Activated B cell treated with CpG ODN at 0.5 μM for 24 hours (primary cell): ENCODE measurements at regions not wholly inside any gene's neighbourhood (a gene's known extent, or its start where the extent isn't known, plus 50 kb on each side); places are given as distances from the start of the nearest gene placed in this dataset.

Experiments used
- ATAC-seq: fragments of 200-7000 bp; cut with Tn5 transposase; one replicate; pipeline ENCODE4 v1.10.0; 2021; ENCODE audit warnings: low read depth, mild to moderate bottlenecking, moderate library complexity
- CTCF ChIA-PET: fragments of 350-600 bp; sonication (Branson Sonifier 250); formaldehyde crosslinking; loops from one replicate; lab custom pipeline; 2021; ENCODE audit warnings: antibody characterized with exemption; lab: Charles Lee
- POLR2A ChIA-PET: fragments of 350-600 bp; sonication (Branson Sonifier 250); formaldehyde crosslinking; loops from one replicate; lab custom pipeline; 2021; ENCODE audit warnings: antibody characterized with exemption; lab: Charles Lee
- DNase-seq: peaks from one replicate; pipeline ENCODE4 v3.0.0; 2022
- H3K27ac Mint-ChIP-seq: one replicate; pipeline ENCODE4 v1.8.0; 2020; ENCODE audit warnings: mixed read lengths
- H3K27me3 Mint-ChIP-seq: one replicate; pipeline ENCODE4 v1.8.0; 2021; ENCODE audit warnings: mixed read lengths
- H3K36me3 Mint-ChIP-seq: one replicate; pipeline ENCODE4 v1.8.0; 2021; ENCODE audit warnings: low read depth, mixed read lengths
- H3K4me1 Mint-ChIP-seq: one replicate; pipeline ENCODE4 v1.8.0; 2021; ENCODE audit warnings: mixed read lengths
- H3K4me3 Mint-ChIP-seq: one replicate; pipeline ENCODE4 v1.8.0; 2020; ENCODE audit warnings: mild to moderate bottlenecking, mixed read lengths
- H3K9me3 Mint-ChIP-seq: one replicate; pipeline ENCODE4 v1.8.0; 2020; ENCODE audit warnings: mixed read lengths
- CTCF ChIP-seq: fragments of 200-600 bp; IDR thresholded peaks from one replicate; pipeline ENCODE4 v1.8.0; 2022; ENCODE audit warnings: antibody characterized with exemption, mild to moderate bottlenecking
- intact Hi-C: fragments of 100-400 bp; cut with micrococcal nuclease; formaldehyde crosslinking; loops from one replicate; pipeline ENCODE4 v1.15.1; 2024

DNA sequence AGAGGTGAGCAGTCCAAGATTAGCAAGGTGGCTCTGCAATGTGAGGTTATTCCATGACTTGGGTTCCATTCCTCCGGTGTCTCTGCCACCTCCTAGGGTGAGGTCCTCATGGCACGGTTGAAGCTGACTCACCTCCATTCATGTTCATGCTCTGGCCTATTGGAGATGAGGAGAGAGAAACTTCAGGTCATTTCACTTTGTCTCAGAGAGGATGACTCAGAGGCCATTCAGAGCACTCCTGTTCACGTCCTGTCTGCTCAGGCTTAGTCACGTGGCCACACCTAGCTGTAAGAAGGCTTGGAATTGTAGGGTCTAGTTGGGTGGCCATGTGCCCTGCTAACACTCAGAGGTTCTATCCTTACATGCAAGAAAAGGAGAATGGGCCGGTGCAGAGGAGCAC lies 67.5 kb upstream of the MBOAT2 start:
- intact Hi-C loops, result no loop called here
- DNase-seq (no peak), ATAC-seq (no peak)
- H3K4me1 Mint-ChIP-seq, result no peaks in the 10 kb centered on the region
- no peak for TF ChIP-seq CTCF
- no peak overlapping the region for H3K4me3 Mint-ChIP-seq
- peaks cover 21% of the 10 kb centered on the region for H3K27me3 Mint-ChIP-seq
- ChIA-PET POLR2A (no interaction called here), CTCF (no interaction called here)
- no peaks in the 10 kb centered on the region for H3K36me3 Mint-ChIP-seq
- H3K9me3 Mint-ChIP-seq, result peaks cover 13% of the 10 kb centered on the region
- no peak overlapping the region for H3K27ac Mint-ChIP-seq

GRCh38 chr2:9069543-9069942 lies 66.1 kb upstream of the MBOAT2 start:
- peaks cover 24% of the 10 kb centered on the region for H3K9me3 Mint-ChIP-seq
- intact Hi-C loops, result no loop called here
- ChIA-PET POLR2A (no interaction called here), CTCF (no interaction called here)
- no peak overlapping the region for H3K4me3 Mint-ChIP-seq
- TF ChIP-seq CTCF, result no peak
- no peaks in the 10 kb centered on the region for H3K36me3 Mint-ChIP-seq
- H3K27me3 Mint-ChIP-seq, result peaks cover 23% of the 10 kb centered on the region
- no peaks in the 10 kb centered on the region for H3K4me1 Mint-ChIP-seq
- DNase-seq (no peak), ATAC-seq (no peak)
- H3K27ac Mint-ChIP-seq, result no peak overlapping the region

GRCh38 chr2:9065901-9066300 lies 62.4 kb upstream of the MBOAT2 start:
- Mint-ChIP-seq H3K4me3 (no peak overlapping the region), H3K27me3 (peaks cover 19% of the 10 kb centered on the region), H3K4me1 (no peaks in the 10 kb centered on the region), H3K27ac (no peak overlapping the region), H3K36me3 (no peaks in the 10 kb centered on the region), H3K9me3 (peaks cover 28% of the 10 kb centered on the region)
- ATAC-seq (no peak), DNase-seq (no peak)
- POLR2A ChIA-PET, result no interaction called here
- CTCF ChIA-PET, result no interaction called here
- no peak for TF ChIP-seq CTCF
- intact Hi-C loops, result no loop called here

DNA sequence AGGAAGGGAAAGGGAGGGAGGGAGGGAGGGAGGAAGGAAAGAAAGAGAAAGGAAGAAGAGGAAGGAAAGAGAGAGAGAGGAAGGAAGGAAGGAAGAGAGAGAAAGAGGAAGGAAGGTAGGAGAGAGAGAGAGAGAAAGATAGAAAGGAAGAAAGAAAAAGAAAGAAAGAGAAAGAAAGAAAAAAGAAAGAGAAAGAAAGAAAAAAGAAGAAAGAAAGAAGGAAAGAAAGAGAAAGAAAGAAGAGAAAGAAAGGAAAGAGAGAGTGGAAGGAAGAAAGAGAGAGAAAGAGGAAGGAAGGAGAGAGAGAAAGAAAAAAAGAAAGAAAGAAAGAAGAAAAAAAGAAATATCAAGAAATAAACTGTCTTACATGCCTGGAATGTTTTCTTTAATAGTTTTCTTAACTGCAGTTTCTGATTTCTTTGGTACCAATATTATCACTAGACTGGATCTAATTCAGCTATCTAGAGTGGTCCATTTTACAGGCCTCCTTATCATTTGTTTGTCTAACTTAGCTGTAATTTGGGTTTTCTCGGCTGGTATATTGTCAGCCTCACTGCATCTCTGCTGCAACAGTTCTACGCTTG lies 59.6 kb upstream of the MBOAT2 start:
- H3K4me3 Mint-ChIP-seq, result no peak overlapping the region
- H3K36me3 Mint-ChIP-seq, result no peaks in the 10 kb centered on the region
- ChIA-PET CTCF (no interaction called here), POLR2A (no interaction called here)
- no peaks in the 10 kb centered on the region for H3K4me1 Mint-ChIP-seq
- peaks cover 15% of the 10 kb centered on the region for H3K27me3 Mint-ChIP-seq
- DNase-seq (no peak), ATAC-seq (no peak)
- peaks cover 21% of the 10 kb centered on the region for H3K9me3 Mint-ChIP-seq
- no peak overlapping the region for H3K27ac Mint-ChIP-seq
- intact Hi-C loops, result no loop called here
- TF ChIP-seq CTCF, result no peak

DNA sequence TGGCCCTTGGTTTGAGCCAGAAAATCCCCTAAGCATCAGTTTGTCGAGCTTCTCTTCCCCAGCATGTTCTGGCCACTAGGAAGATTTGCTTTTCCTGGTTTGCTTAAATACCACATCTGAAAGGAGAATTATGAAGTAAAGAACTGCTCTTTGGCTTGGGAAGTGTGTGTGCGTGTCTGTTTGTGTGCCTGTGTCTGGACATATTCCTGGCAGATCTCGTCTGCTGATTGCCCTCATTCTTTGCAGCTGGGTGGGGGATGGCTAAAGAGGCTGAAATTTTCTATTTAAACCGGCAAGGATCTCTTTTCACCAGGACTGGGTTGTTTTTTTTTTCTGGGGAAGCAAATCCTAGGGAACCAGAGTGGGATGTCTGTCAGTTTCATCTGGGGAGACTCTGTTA lies 57.3 kb upstream of the MBOAT2 start:
- TF ChIP-seq CTCF, result no peak
- intact Hi-C loops, result no loop called here
- Mint-ChIP-seq H3K27ac (no peak overlapping the region), H3K4me1 (no peaks in the 10 kb centered on the region), H3K4me3 (no peak overlapping the region), H3K36me3 (no peaks in the 10 kb centered on the region), H3K27me3 (peaks cover 11% of the 10 kb centered on the region), H3K9me3 (peaks cover 14% of the 10 kb centered on the region)
- no peak for DNase-seq
- POLR2A ChIA-PET, result no interaction called here
- CTCF ChIA-PET, result no interaction called here
- ATAC-seq, result no peak
